GM23248 (cell line): ENCODE measurements at regions not wholly inside any gene's neighbourhood (a gene's known extent, or its start where the extent isn't known, plus 50 kb on each side); places are given as distances from the start of the nearest gene placed in this dataset.

ENCODE experiments used
- DNase-seq: peaks from one replicate; pipeline ENCODE4 v3.0.0-alpha.2; 2015
- H2AFZ ChIP-seq: fragments of 200-600 bp; sonication (generic); 2 replicates; pipeline ENCODE4 v1.6.1; 2016; ENCODE audit warnings: antibody characterized with exemption
- H3F3A ChIP-seq: fragments of 200-600 bp; sonication (generic); 2 replicates; pipeline ENCODE4 v1.6.1; 2016; ENCODE audit warnings: mild to moderate bottlenecking, antibody characterized with exemption, mixed run types; ENCODE audit not compliant: insufficient read depth
- H3K27ac ChIP-seq: fragments of 200-600 bp; sonication (generic); 2 replicates; pipeline ENCODE4 v1.5.1; 2016; ENCODE audit warnings: mild to moderate bottlenecking
- H3K27me3 ChIP-seq: fragments of 200-600 bp; sonication (generic); replicated peaks from 2 replicates; pipeline ENCODE4 v1.6.1; 2016; ENCODE audit warnings: mild to moderate bottlenecking; ENCODE audit not compliant: insufficient read depth
- H3K36me3 ChIP-seq: fragments of 200-600 bp; sonication (generic); 2 replicates; pipeline ENCODE4 v1.6.1; 2016; ENCODE audit warnings: low read depth, mild to moderate bottlenecking
- H3K4me1 ChIP-seq: fragments of 200-600 bp; sonication (generic); 2 replicates; pipeline ENCODE4 v1.6.1; 2016; ENCODE audit warnings: mild to moderate bottlenecking; ENCODE audit not compliant: insufficient read depth
- H3K4me2 ChIP-seq: fragments of 200-600 bp; sonication (generic); one replicate; pipeline ENCODE4 v1.6.1; 2016; ENCODE audit warnings: mild to moderate bottlenecking; ENCODE audit not compliant: unreplicated experiment
- H3K4me3 ChIP-seq: fragments of 200-600 bp; sonication (generic); 2 replicates; pipeline ENCODE4 v1.5.1; 2016; ENCODE audit warnings: mild to moderate bottlenecking
- H3K79me2 ChIP-seq: fragments of 200-600 bp; sonication (generic); 2 replicates; pipeline ENCODE4 v1.6.1; 2016; ENCODE audit warnings: mild to moderate bottlenecking; ENCODE audit not compliant: insufficient read depth
- H3K9ac ChIP-seq: fragments of 200-600 bp; sonication (generic); 2 replicates; pipeline ENCODE4 v1.6.1; 2016; ENCODE audit warnings: mild to moderate bottlenecking
- H3K9me2 ChIP-seq: fragments of 200-600 bp; sonication (generic); 2 replicates; pipeline ENCODE4 v1.6.1; 2016; ENCODE audit warnings: mixed run types, mild to moderate bottlenecking, moderate library complexity; ENCODE audit not compliant: insufficient read depth
- H3K9me3 ChIP-seq: fragments of 200-600 bp; sonication (generic); one replicate; pipeline ENCODE4 v1.6.1; 2017; ENCODE audit warnings: low read depth
- H4K20me1 ChIP-seq: fragments of 200-600 bp; sonication (generic); 2 replicates; pipeline ENCODE4 v1.6.0; 2016; ENCODE audit not compliant: insufficient read depth
- EZH2 ChIP-seq: fragments of 200-600 bp; sonication (generic); IDR thresholded peaks from 2 replicates; pipeline ENCODE4 v1.6.1; 2018; ENCODE audit warnings: antibody characterized with exemption, mild to moderate bottlenecking; ENCODE audit not compliant: insufficient read depth, poor library complexity, severe bottlenecking
- EZH2phosphoT487 ChIP-seq: fragments of 200-600 bp; sonication (generic); IDR thresholded peaks from 2 replicates; pipeline ENCODE4 v1.6.1; 2018; ENCODE audit warnings: antibody characterized with exemption, moderate library complexity, mild to moderate bottlenecking, low read depth; ENCODE audit not compliant: insufficient read depth
- WGBS, 2 experiments: methylation state at CpG; one replicate each; pipeline ENCODE4 v1.1.6; 2015 to 2017; ENCODE audit warnings: low lambda C conversion rate in 2 of 2, low coverage in 1 of 2; ENCODE audit errors: missing lambda C conversion rate in 2 of 2; 5-methylcytosine and 5-hydroxymethylcytosine counted together
- in situ Hi-C: fragments of 300-500 bp; cut with MboI; formaldehyde crosslinking; loops from 2 replicates; pipeline ENCODE4 v1.15.0; 2020

DNA sequence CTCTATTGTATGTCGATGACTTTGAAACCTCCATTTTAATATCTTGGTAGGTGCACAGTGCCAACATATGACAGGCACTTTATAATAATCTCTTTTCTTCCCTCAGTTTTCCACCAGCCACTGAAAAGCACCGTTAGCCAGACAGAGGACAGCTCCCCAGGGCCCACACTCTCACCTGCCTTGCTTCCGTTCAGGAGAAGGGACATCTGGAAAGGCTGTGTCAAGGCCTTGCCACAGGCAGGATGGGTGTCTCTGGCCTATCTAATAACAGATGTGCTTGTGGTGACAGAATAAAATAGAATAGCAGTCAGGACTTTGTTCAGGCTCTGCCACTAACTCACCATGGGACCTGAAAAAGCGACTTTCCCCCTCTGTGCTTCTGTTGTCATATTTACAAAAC, 75.5 kb upstream of the CCDC167 start:
- Histone ChIP-seq H3K9me3 (no peaks in the 10 kb centered on the region), H3K9me2 (no peaks in the 10 kb centered on the region), H3K9ac (no peak overlapping the region), H3K27me3 (no peaks in the 10 kb centered on the region), H4K20me1 (no peaks in the 10 kb centered on the region), H3K4me3 (no peak overlapping the region), H3K79me2 (no peaks in the 10 kb centered on the region), H3K27ac (no peak overlapping the region), H3F3A (no peaks in the 10 kb centered on the region), H3K4me2 (no peak overlapping the region), H3K4me1 (peaks cover 9% of the 10 kb centered on the region), H3K36me3 (no peaks in the 10 kb centered on the region), H2AFZ (no peak overlapping the region)
- no peak for TF ChIP-seq EZH2
- TF ChIP-seq EZH2phosphoT487: no peak
- 90 to 91% methylated on average over 4 of the region's 4 CpGs for WGBS, 2 experiments
- DNase-seq: no peak
- in situ Hi-C loops: no loop called here

DNA sequence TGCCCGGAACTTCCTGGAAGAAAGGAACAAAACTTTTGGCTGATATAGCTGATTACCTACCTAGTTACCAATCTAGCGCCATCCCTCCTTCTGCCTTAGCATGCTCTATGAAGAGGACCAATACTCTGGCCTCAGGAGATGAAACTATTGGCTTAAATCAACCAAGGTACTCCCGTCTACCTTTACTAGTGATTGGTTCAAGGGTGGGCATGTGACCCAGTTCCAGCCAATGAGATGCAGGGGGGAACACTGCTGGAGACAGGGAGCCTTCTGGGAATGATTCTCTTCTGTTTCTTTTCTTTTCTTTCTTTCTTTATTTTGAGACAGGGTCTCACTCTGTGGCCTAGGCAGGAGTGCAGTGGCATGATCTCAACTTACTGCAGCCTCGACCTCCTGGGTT, 72.6 kb upstream of the CCDC167 start:
- Histone ChIP-seq H3F3A (no peaks in the 10 kb centered on the region), H3K4me2 (no peak overlapping the region), H3K36me3 (no peaks in the 10 kb centered on the region), H3K9me3 (no peaks in the 10 kb centered on the region), H4K20me1 (no peaks in the 10 kb centered on the region), H3K9me2 (no peaks in the 10 kb centered on the region), H2AFZ (no peak overlapping the region), H3K9ac (no peak overlapping the region), H3K4me3 (no peak overlapping the region), H3K79me2 (no peaks in the 10 kb centered on the region), H3K4me1 (peaks cover 9% of the 10 kb centered on the region), H3K27me3 (no peaks in the 10 kb centered on the region), H3K27ac (no peak overlapping the region)
- TF ChIP-seq EZH2 (no peak), EZH2phosphoT487 (no peak)
- in situ Hi-C loops: no loop called here
- 86 to 87% methylated on average over 4 of the region's 4 CpGs for WGBS, 2 experiments
- no peak for DNase-seq

DNA sequence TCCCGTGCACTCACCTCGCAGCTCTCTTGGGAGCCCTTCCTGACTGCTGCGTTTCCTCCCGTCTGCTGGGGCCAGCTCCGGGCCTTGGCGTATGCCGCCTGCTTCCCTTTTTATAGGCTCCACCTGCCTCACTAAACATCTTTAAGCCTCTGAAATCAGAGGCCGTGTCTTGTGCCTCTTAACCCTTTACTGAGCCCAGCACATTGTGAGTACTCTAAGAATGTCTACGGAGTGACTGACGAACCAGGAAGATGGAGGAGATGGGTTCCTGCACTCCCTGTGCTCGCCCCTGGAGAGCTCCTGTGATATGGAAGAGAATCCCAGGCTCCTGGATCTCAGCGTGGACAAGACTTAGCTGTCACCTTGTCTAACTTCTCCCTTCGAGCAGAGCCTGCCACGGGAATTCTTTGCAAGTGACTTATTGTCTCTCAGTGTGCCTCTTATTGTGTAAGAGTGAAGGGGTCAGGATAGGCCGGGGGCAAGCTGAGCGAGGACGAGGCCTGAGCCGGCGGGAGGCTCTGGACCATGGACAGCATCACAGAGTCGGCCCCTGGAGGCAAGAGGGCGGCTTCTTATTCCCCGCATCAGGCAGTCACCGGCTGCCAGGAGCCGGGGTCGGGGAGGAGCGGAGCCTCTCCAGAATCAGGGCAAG, 70.9 kb upstream of the CCDC167 start:
- H3K9me2 ChIP-seq: no peaks in the 10 kb centered on the region
- no peaks in the 10 kb centered on the region for H4K20me1 ChIP-seq
- no peak overlapping the region for H3K9ac ChIP-seq
- no peak for DNase-seq
- H3K4me2 ChIP-seq: no peak overlapping the region
- in situ Hi-C loops: no loop called here
- 57 to 58% methylated on average over 26 of the region's 26 CpGs for WGBS, 2 experiments
- no peaks in the 10 kb centered on the region for H3K36me3 ChIP-seq
- no peaks in the 10 kb centered on the region for H3K4me1 ChIP-seq
- no peak overlapping the region for H2AFZ ChIP-seq
- H3K27ac ChIP-seq: no peak overlapping the region
- H3K9me3 ChIP-seq: no peaks in the 10 kb centered on the region
- no peaks in the 10 kb centered on the region for H3K79me2 ChIP-seq
- H3K4me3 ChIP-seq: no peak overlapping the region
- TF ChIP-seq EZH2: no peak
- TF ChIP-seq EZH2phosphoT487: no peak
- H3F3A ChIP-seq: no peaks in the 10 kb centered on the region
- no peaks in the 10 kb centered on the region for H3K27me3 ChIP-seq

DNA sequence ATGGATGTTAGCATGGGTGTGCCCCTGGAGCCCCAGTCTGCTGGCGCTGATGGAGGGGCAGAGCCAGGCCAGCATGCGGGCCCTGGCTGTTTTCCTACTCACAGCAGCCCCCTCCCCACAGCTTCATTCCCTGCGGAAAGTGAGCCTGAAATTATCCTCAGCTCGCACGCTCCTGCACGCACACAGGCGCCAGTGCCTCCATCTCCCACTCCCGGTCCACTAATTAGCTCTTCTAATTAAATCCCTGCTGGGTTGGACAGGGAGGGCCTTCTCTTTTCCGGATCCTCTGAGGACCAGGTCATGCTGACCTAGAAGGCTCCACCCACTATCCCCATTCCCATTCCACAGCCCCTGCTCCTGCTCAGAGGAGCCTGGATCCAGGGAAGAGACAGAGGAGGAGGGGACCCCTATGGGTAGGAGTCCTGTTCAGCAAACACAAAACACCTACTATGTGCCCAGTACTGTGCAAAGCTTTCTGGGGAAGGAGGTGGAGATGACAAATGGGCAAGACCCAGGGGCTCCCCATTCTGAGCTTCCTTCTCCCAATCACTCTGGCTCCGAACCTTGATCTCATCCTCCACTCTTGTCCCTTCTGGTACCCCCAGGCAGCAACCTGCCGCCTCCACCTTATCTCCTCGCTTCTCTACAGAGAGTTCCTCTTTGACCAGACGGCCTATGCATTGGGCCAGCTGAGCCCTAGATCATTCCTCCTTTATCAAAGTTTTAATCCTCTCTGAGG, 70.2 kb upstream of the CCDC167 start:
- Histone ChIP-seq H2AFZ (no peak overlapping the region), H3K27ac (no peak overlapping the region), H3K4me2 (no peak overlapping the region), H3K27me3 (no peaks in the 10 kb centered on the region), H3K4me1 (no peaks in the 10 kb centered on the region), H3K4me3 (no peak overlapping the region), H3K9me3 (no peaks in the 10 kb centered on the region), H4K20me1 (no peaks in the 10 kb centered on the region), H3K79me2 (no peaks in the 10 kb centered on the region), H3K9ac (no peak overlapping the region), H3K9me2 (no peaks in the 10 kb centered on the region), H3K36me3 (no peaks in the 10 kb centered on the region), H3F3A (no peaks in the 10 kb centered on the region)
- WGBS, 2 experiments: 70 to 75% methylated on average over 13 of the region's 13 CpGs
- DNase-seq: no peak
- in situ Hi-C loops: no loop called here
- TF ChIP-seq EZH2phosphoT487 (no peak), EZH2 (no peak)
